Activated naive CD4-positive, alpha-beta T cell treated with anti-CD3 and anti-CD28 coated beads, Interleukin-2, amount 50 U/mL, for 24 hours (primary cell): ENCODE measurements at regions not wholly inside any gene's neighbourhood (a gene's known extent, or its start where the extent isn't known, plus 50 kb on each side); places are given as distances from the start of the nearest gene placed in this dataset.

Source experiments
- H3K27ac Mint-ChIP-seq: one replicate; pipeline ENCODE4 v1.8.0; 2021; ENCODE audit warnings: mild to moderate bottlenecking, mixed read lengths
- H3K27me3 Mint-ChIP-seq: one replicate; pipeline ENCODE4 v1.8.0; 2021; ENCODE audit warnings: mixed read lengths
- H3K36me3 Mint-ChIP-seq: one replicate; pipeline ENCODE4 v1.8.0; 2021; ENCODE audit warnings: mixed read lengths
- H3K4me1 Mint-ChIP-seq: one replicate; pipeline ENCODE4 v1.8.0; 2021; ENCODE audit warnings: mixed read lengths
- H3K4me3 Mint-ChIP-seq: one replicate; pipeline ENCODE4 v1.8.0; 2021; ENCODE audit warnings: mild to moderate bottlenecking, mixed read lengths
- H3K9me3 Mint-ChIP-seq: one replicate; pipeline ENCODE4 v1.8.0; 2021; ENCODE audit warnings: mixed read lengths

GRCh38 chr10:69684020-69684980 lies 54.3 kb downstream of the FAM241B start:
- Mint-ChIP-seq H3K9me3 (no peaks in the 10 kb centered on the region), H3K27me3 (peaks cover 6% of the 10 kb centered on the region), H3K36me3 (no peaks in the 10 kb centered on the region), H3K4me3 (no peak overlapping the region), H3K27ac (no peak overlapping the region), H3K4me1 (no peaks in the 10 kb centered on the region)

- H3K9me3 Mint-ChIP-seq, result no peaks in the 10 kb centered on the region
- H3K36me3 Mint-ChIP-seq, result no peaks in the 10 kb centered on the region
- H3K4me1 Mint-ChIP-seq, result no peaks in the 10 kb centered on the region
- H3K27me3 Mint-ChIP-seq, result peaks cover 2% of the 10 kb centered on the region
- H3K4me3 Mint-ChIP-seq, result no peak overlapping the region
- H3K27ac Mint-ChIP-seq, result no peak overlapping the region
These were observed 54.9 kb downstream of the FAM241B start for GRCh38 chr10:69684981-69685353.

GRCh38 chr10:69685426-69685801 lies 55.4 kb downstream of the FAM241B start:
- H3K27ac Mint-ChIP-seq, result no peak overlapping the region
- H3K27me3 Mint-ChIP-seq, result no peaks in the 10 kb centered on the region
- H3K4me1 Mint-ChIP-seq, result no peaks in the 10 kb centered on the region
- no peak overlapping the region for H3K4me3 Mint-ChIP-seq
- H3K9me3 Mint-ChIP-seq, result no peaks in the 10 kb centered on the region
- no peaks in the 10 kb centered on the region for H3K36me3 Mint-ChIP-seq

GRCh38 chr10:69685802-69686585 lies 55.9 kb downstream of the FAM241B start:
- no peaks in the 10 kb centered on the region for H3K4me1 Mint-ChIP-seq
- no peak overlapping the region for H3K27ac Mint-ChIP-seq
- no peaks in the 10 kb centered on the region for H3K9me3 Mint-ChIP-seq
- no peaks in the 10 kb centered on the region for H3K27me3 Mint-ChIP-seq
- no peaks in the 10 kb centered on the region for H3K36me3 Mint-ChIP-seq
- H3K4me3 Mint-ChIP-seq, result no peak overlapping the region

- Mint-ChIP-seq H3K27ac (no peak overlapping the region), H3K36me3 (no peaks in the 10 kb centered on the region), H3K4me3 (no peak overlapping the region), H3K9me3 (no peaks in the 10 kb centered on the region), H3K4me1 (no peaks in the 10 kb centered on the region), H3K27me3 (no peaks in the 10 kb centered on the region)
These were observed 56.8 kb downstream of the FAM241B start for GRCh38 chr10:69686866-69687265.

GRCh38 chr10:69687426-69687825 lies 57.4 kb downstream of the FAM241B start:
- Mint-ChIP-seq H3K27me3 (no peaks in the 10 kb centered on the region), H3K4me3 (no peak overlapping the region), H3K9me3 (no peaks in the 10 kb centered on the region), H3K36me3 (no peaks in the 10 kb centered on the region), H3K4me1 (no peaks in the 10 kb centered on the region), H3K27ac (no peak overlapping the region)

- H3K27me3 Mint-ChIP-seq, result peaks cover 2% of the 10 kb centered on the region
- H3K4me1 Mint-ChIP-seq, result no peaks in the 10 kb centered on the region
- H3K36me3 Mint-ChIP-seq, result no peaks in the 10 kb centered on the region
- H3K4me3 Mint-ChIP-seq, result no peak overlapping the region
- no peak overlapping the region for H3K27ac Mint-ChIP-seq
- H3K9me3 Mint-ChIP-seq, result no peaks in the 10 kb centered on the region
These were observed 62.2 kb downstream of the FAM241B start for GRCh38 chr10:69692267-69692666.

GRCh38 chr10:69692891-69693290 lies 62.8 kb downstream of the FAM241B start:
- Mint-ChIP-seq H3K9me3 (no peaks in the 10 kb centered on the region), H3K36me3 (no peaks in the 10 kb centered on the region), H3K4me3 (no peak overlapping the region), H3K4me1 (no peaks in the 10 kb centered on the region), H3K27ac (no peak overlapping the region), H3K27me3 (peaks cover 2% of the 10 kb centered on the region)

GRCh38 chr10:69693886-69694285 lies 63.8 kb downstream of the FAM241B start:
- no peak overlapping the region for H3K27ac Mint-ChIP-seq
- peaks cover 2% of the 10 kb centered on the region for H3K27me3 Mint-ChIP-seq
- no peak overlapping the region for H3K4me3 Mint-ChIP-seq
- no peaks in the 10 kb centered on the region for H3K36me3 Mint-ChIP-seq
- H3K9me3 Mint-ChIP-seq, result no peaks in the 10 kb centered on the region
- no peaks in the 10 kb centered on the region for H3K4me1 Mint-ChIP-seq

GRCh38 chr10:69696073-69696731 lies 66.2 kb downstream of the FAM241B start:
- Mint-ChIP-seq H3K27me3 (peaks cover 8% of the 10 kb centered on the region), H3K4me3 (no peak overlapping the region), H3K4me1 (no peaks in the 10 kb centered on the region), H3K36me3 (no peaks in the 10 kb centered on the region), H3K27ac (no peak overlapping the region), H3K9me3 (no peaks in the 10 kb centered on the region)

GRCh38 chr10:69697006-69697405 lies 67.0 kb downstream of the FAM241B start:
- Mint-ChIP-seq H3K9me3 (no peaks in the 10 kb centered on the region), H3K27ac (no peak overlapping the region), H3K27me3 (peaks cover 9% of the 10 kb centered on the region), H3K4me1 (no peaks in the 10 kb centered on the region), H3K4me3 (no peak overlapping the region), H3K36me3 (no peaks in the 10 kb centered on the region)

- H3K36me3 Mint-ChIP-seq, result no peaks in the 10 kb centered on the region
- H3K9me3 Mint-ChIP-seq, result peaks cover 7% of the 10 kb centered on the region
- H3K27me3 Mint-ChIP-seq, result peaks cover 21% of the 10 kb centered on the region
- H3K4me3 Mint-ChIP-seq, result no peak overlapping the region
- H3K27ac Mint-ChIP-seq, result no peak overlapping the region
- no peaks in the 10 kb centered on the region for H3K4me1 Mint-ChIP-seq
These were observed 73.2 kb downstream of the FAM241B start for GRCh38 chr10:69703256-69703655.

GRCh38 chr10:69703766-69704630 lies 74.0 kb downstream of the FAM241B start:
- peaks cover 7% of the 10 kb centered on the region for H3K9me3 Mint-ChIP-seq
- H3K27me3 Mint-ChIP-seq, result peaks cover 24% of the 10 kb centered on the region
- H3K36me3 Mint-ChIP-seq, result no peaks in the 10 kb centered on the region
- no peak overlapping the region for H3K27ac Mint-ChIP-seq
- H3K4me3 Mint-ChIP-seq, result no peak overlapping the region
- no peaks in the 10 kb centered on the region for H3K4me1 Mint-ChIP-seq

GRCh38 chr10:69709366-69709941 lies 79.4 kb downstream of the FAM241B start:
- Mint-ChIP-seq H3K36me3 (no peaks in the 10 kb centered on the region), H3K27me3 (peaks cover 24% of the 10 kb centered on the region)

More at GRCh38 chr10:69709366-69709941, 79.4 kb downstream of the FAM241B start:
- H3K4me3 Mint-ChIP-seq, result no peak overlapping the region
- H3K4me1 Mint-ChIP-seq, result no peaks in the 10 kb centered on the region
- peaks cover 2% of the 10 kb centered on the region for H3K9me3 Mint-ChIP-seq
- H3K27ac Mint-ChIP-seq, result no peak overlapping the region
